ENCODE measurements at regions not wholly inside any gene's neighbourhood (a gene's known extent, or its start where the extent isn't known, plus 50 kb on each side); places are given as distances from the start of the nearest gene placed in this dataset.

- Histone ChIP-seq H3K4me1 (ENCODE audit: control insufficient read depth, insufficient read depth, low read length) (peaks cover 4% of the 10 kb centered on the region; the same call in 1 of the 2 replicates), H3K9ac (ENCODE audit: low read depth, low read length) (no peak overlapping the region), H3K36me3 (ENCODE audit: control insufficient read depth, insufficient read depth, low read length) (no peaks in the 10 kb centered on the region), H3K9me3 (ENCODE audit: control insufficient read depth, insufficient read depth, low read length) (no peaks in the 10 kb centered on the region), H3K4me3 (ENCODE audit: low read depth, low read length) (no peak overlapping the region), H3K27me3 (ENCODE audit: control insufficient read depth, insufficient read depth, low read length) (no peaks in the 10 kb centered on the region), H3K27ac (ENCODE audit: low read depth, low read length) (no peak overlapping the region)
Measured at GRCh38 chr12:86456776-86457175, 200.6 kb upstream of the MGAT4C start.

- Histone ChIP-seq H3K27me3 (ENCODE audit: control insufficient read depth, insufficient read depth, low read length) (no peaks in the 10 kb centered on the region), H3K27ac (ENCODE audit: low read depth, low read length) (no peak overlapping the region), H3K9me3 (ENCODE audit: control insufficient read depth, insufficient read depth, low read length) (no peaks in the 10 kb centered on the region), H3K36me3 (ENCODE audit: control insufficient read depth, insufficient read depth, low read length) (no peaks in the 10 kb centered on the region), H3K9ac (ENCODE audit: low read depth, low read length) (no peak overlapping the region), H3K4me3 (ENCODE audit: low read depth, low read length) (no peak overlapping the region), H3K4me1 (ENCODE audit: control insufficient read depth, insufficient read depth, low read length) (peaks cover 4% of the 10 kb centered on the region; the same call in 1 of the 2 replicates)
Measured at GRCh38 chr12:86456241-86456640, 200.1 kb upstream of the MGAT4C start.

GRCh38 chr12:86445356-86445755 lies 189.2 kb upstream of the MGAT4C start:
- H3K36me3 ChIP-seq (ENCODE audit: control insufficient read depth, insufficient read depth, low read length), result no peaks in the 10 kb centered on the region
- H3K9me3 ChIP-seq (ENCODE audit: control insufficient read depth, insufficient read depth, low read length), result no peaks in the 10 kb centered on the region
- H3K27ac ChIP-seq (ENCODE audit: low read depth, low read length), result no peak overlapping the region
- H3K4me1 ChIP-seq (ENCODE audit: control insufficient read depth, insufficient read depth, low read length), result no peaks in the 10 kb centered on the region
- H3K9ac ChIP-seq (ENCODE audit: low read depth, low read length), result no peak overlapping the region
- H3K4me3 ChIP-seq (ENCODE audit: low read depth, low read length), result no peak overlapping the region
- no peaks in the 10 kb centered on the region for H3K27me3 ChIP-seq (ENCODE audit: control insufficient read depth, insufficient read depth, low read length)

- Histone ChIP-seq H3K36me3 (ENCODE audit: control insufficient read depth, insufficient read depth, low read length) (no peaks in the 10 kb centered on the region), H3K9ac (ENCODE audit: low read depth, low read length) (no peak overlapping the region), H3K4me3 (ENCODE audit: low read depth, low read length) (no peak overlapping the region), H3K27me3 (ENCODE audit: control insufficient read depth, insufficient read depth, low read length) (no peaks in the 10 kb centered on the region), H3K27ac (ENCODE audit: low read depth, low read length) (no peak overlapping the region), H3K9me3 (ENCODE audit: control insufficient read depth, insufficient read depth, low read length) (no peaks in the 10 kb centered on the region), H3K4me1 (ENCODE audit: control insufficient read depth, insufficient read depth, low read length) (no peaks in the 10 kb centered on the region)
Measured at GRCh38 chr12:86435053-86435452, 178.9 kb upstream of the MGAT4C start.

- Histone ChIP-seq H3K9ac (ENCODE audit: low read depth, low read length) (no peak overlapping the region), H3K27me3 (ENCODE audit: control insufficient read depth, insufficient read depth, low read length) (no peaks in the 10 kb centered on the region), H3K9me3 (ENCODE audit: control insufficient read depth, insufficient read depth, low read length) (no peaks in the 10 kb centered on the region), H3K36me3 (ENCODE audit: control insufficient read depth, insufficient read depth, low read length) (no peaks in the 10 kb centered on the region), H3K27ac (ENCODE audit: low read depth, low read length) (no peak overlapping the region), H3K4me3 (ENCODE audit: low read depth, low read length) (no peak overlapping the region), H3K4me1 (ENCODE audit: control insufficient read depth, insufficient read depth, low read length) (no peaks in the 10 kb centered on the region)
Measured at GRCh38 chr12:86429824-86430223, 173.6 kb upstream of the MGAT4C start.

- Histone ChIP-seq H3K9ac (ENCODE audit: low read depth, low read length) (no peak overlapping the region), H3K9me3 (ENCODE audit: control insufficient read depth, insufficient read depth, low read length) (no peaks in the 10 kb centered on the region), H3K4me1 (ENCODE audit: control insufficient read depth, insufficient read depth, low read length) (no peaks in the 10 kb centered on the region), H3K27ac (ENCODE audit: low read depth, low read length) (no peak overlapping the region), H3K36me3 (ENCODE audit: control insufficient read depth, insufficient read depth, low read length) (no peaks in the 10 kb centered on the region), H3K27me3 (ENCODE audit: control insufficient read depth, insufficient read depth, low read length) (no peaks in the 10 kb centered on the region), H3K4me3 (ENCODE audit: low read depth, low read length) (no peak overlapping the region)
Measured at GRCh38 chr12:86421333-86421732, 165.1 kb upstream of the MGAT4C start.

- Histone ChIP-seq H3K4me3 (ENCODE audit: low read depth, low read length) (no peak overlapping the region), H3K9me3 (ENCODE audit: control insufficient read depth, insufficient read depth, low read length) (0 out of 2 replicates have a peak, but pooled peaks cover 14% of the 10 kb centered on the region), H3K27ac (ENCODE audit: low read depth, low read length) (no peak overlapping the region), H3K36me3 (ENCODE audit: control insufficient read depth, insufficient read depth, low read length) (no peaks in the 10 kb centered on the region), H3K4me1 (ENCODE audit: control insufficient read depth, insufficient read depth, low read length) (no peaks in the 10 kb centered on the region), H3K9ac (ENCODE audit: low read depth, low read length) (no peak overlapping the region), H3K27me3 (ENCODE audit: control insufficient read depth, insufficient read depth, low read length) (no peaks in the 10 kb centered on the region)
Measured at GRCh38 chr12:86414201-86414600, 158.0 kb upstream of the MGAT4C start.

- 0 out of 2 replicates have a peak, but pooled peaks cover 14% of the 10 kb centered on the region for H3K9me3 ChIP-seq (ENCODE audit: control insufficient read depth, insufficient read depth, low read length)
- no peak overlapping the region for H3K27ac ChIP-seq (ENCODE audit: low read depth, low read length)
- H3K4me3 ChIP-seq (ENCODE audit: low read depth, low read length), result no peak overlapping the region
- H3K36me3 ChIP-seq (ENCODE audit: control insufficient read depth, insufficient read depth, low read length), result no peaks in the 10 kb centered on the region
- no peaks in the 10 kb centered on the region for H3K4me1 ChIP-seq (ENCODE audit: control insufficient read depth, insufficient read depth, low read length)
- no peak overlapping the region for H3K9ac ChIP-seq (ENCODE audit: low read depth, low read length)
- no peaks in the 10 kb centered on the region for H3K27me3 ChIP-seq (ENCODE audit: control insufficient read depth, insufficient read depth, low read length)
Measured at GRCh38 chr12:86411710-86412109, 155.5 kb upstream of the MGAT4C start.

- no peak overlapping the region for H3K27ac ChIP-seq (ENCODE audit: low read depth, low read length)
- 0 out of 2 replicates have a peak, but pooled peaks cover 14% of the 10 kb centered on the region for H3K9me3 ChIP-seq (ENCODE audit: control insufficient read depth, insufficient read depth, low read length)
- H3K4me1 ChIP-seq (ENCODE audit: control insufficient read depth, insufficient read depth, low read length), result no peaks in the 10 kb centered on the region
- no peaks in the 10 kb centered on the region for H3K27me3 ChIP-seq (ENCODE audit: control insufficient read depth, insufficient read depth, low read length)
- no peak overlapping the region for H3K9ac ChIP-seq (ENCODE audit: low read depth, low read length)
- no peaks in the 10 kb centered on the region for H3K36me3 ChIP-seq (ENCODE audit: control insufficient read depth, insufficient read depth, low read length)
- no peak overlapping the region for H3K4me3 ChIP-seq (ENCODE audit: low read depth, low read length)
Measured at GRCh38 chr12:86407620-86408208, 151.5 kb upstream of the MGAT4C start.

- Histone ChIP-seq H3K9ac (ENCODE audit: low read depth, low read length) (no peak overlapping the region), H3K9me3 (ENCODE audit: control insufficient read depth, insufficient read depth, low read length) (no peaks in the 10 kb centered on the region), H3K36me3 (ENCODE audit: control insufficient read depth, insufficient read depth, low read length) (no peaks in the 10 kb centered on the region), H3K4me1 (ENCODE audit: control insufficient read depth, insufficient read depth, low read length) (peaks cover 4% of the 10 kb centered on the region; the same call in 1 of the 2 replicates), H3K27ac (ENCODE audit: low read depth, low read length) (no peak overlapping the region), H3K4me3 (ENCODE audit: low read depth, low read length) (no peak overlapping the region), H3K27me3 (ENCODE audit: control insufficient read depth, insufficient read depth, low read length) (no peaks in the 10 kb centered on the region)
Measured at GRCh38 chr12:86389949-86390348, 133.8 kb upstream of the MGAT4C start.

- Histone ChIP-seq H3K4me1 (ENCODE audit: control insufficient read depth, insufficient read depth, low read length) (peaks cover 4% of the 10 kb centered on the region; the same call in 1 of the 2 replicates), H3K4me3 (ENCODE audit: low read depth, low read length) (no peak overlapping the region), H3K27ac (ENCODE audit: low read depth, low read length) (no peak overlapping the region), H3K36me3 (ENCODE audit: control insufficient read depth, insufficient read depth, low read length) (no peaks in the 10 kb centered on the region), H3K9me3 (ENCODE audit: control insufficient read depth, insufficient read depth, low read length) (no peaks in the 10 kb centered on the region), H3K9ac (ENCODE audit: low read depth, low read length) (no peak overlapping the region), H3K27me3 (ENCODE audit: control insufficient read depth, insufficient read depth, low read length) (no peaks in the 10 kb centered on the region)
Measured at GRCh38 chr12:86387591-86388145, 131.5 kb upstream of the MGAT4C start.
